RWPE1 (cell line): ENCODE measurements at regions not wholly inside any gene's neighbourhood (a gene's known extent, or its start where the extent isn't known, plus 50 kb on each side); places are given as distances from the start of the nearest gene placed in this dataset.
"Not testable (repeated sequence)": the region's sequence is repeated elsewhere in the genome, so short reads cannot be mapped to it uniquely, and the experiment has no call there.

ENCODE experiments used
- CTCF ChIA-PET: fragments of 350-600 bp; sonication (Branson Sonifier 250); formaldehyde crosslinking; extraction: SDS; loops from one replicate; lab custom pipeline; 2021; lab: Yijun Ruan, JAX
- POLR2A ChIA-PET: fragments of 400-600 bp; formaldehyde crosslinking; extraction: SDS; loops from one replicate; lab custom pipeline; 2020; ENCODE audit warnings: antibody characterized with exemption; ENCODE audit not compliant: low non-redundant PET; lab: Yijun Ruan, JAX
- DNase-seq: peaks from one replicate; pipeline ENCODE4 v3.0.0; 2012; ENCODE audit warnings: low spot score
- H3K27ac ChIP-seq: fragments of 450-650 bp; 2 replicates; pipeline ENCODE4 v1.5.1; 2017
- CTCF ChIP-seq: fragments of 450-650 bp; conservative IDR thresholded peaks from 2 replicates; pipeline ENCODE4 v1.5.1; 2017; ENCODE audit warnings: low read depth, mild to moderate bottlenecking

- no peak for DNase-seq
- POLR2A ChIA-PET: no interaction called here
- no peak overlapping the region for H3K27ac ChIP-seq
- no peak for TF ChIP-seq CTCF
- CTCF ChIA-PET: no interaction called here
Observed at GRCh38 chr12:44457465-44457864, 418.6 kb downstream of the NELL2 start.

GRCh38 chr12:44454959-44455358, 421.2 kb downstream of the NELL2 start:
- H3K27ac ChIP-seq, POLR2A ChIA-PET, CTCF ChIA-PET, DNase-seq: not testable (repeated sequence)

- DNase-seq: no peak
- ChIA-PET POLR2A (no interaction called here), CTCF (interaction anchor here (0.7 kb wide), 1 partner anchor 382 kb away, joined by 4 read pairs; no protein-coding TSS in a partner anchor)
- no peak for TF ChIP-seq CTCF
- no peak overlapping the region for H3K27ac ChIP-seq
Observed at GRCh38 chr12:44446181-44446580, 429.9 kb downstream of the NELL2 start.

- DNase-seq: no peak
- ChIA-PET POLR2A (no interaction called here), CTCF (no interaction called here)
- no peak overlapping the region for H3K27ac ChIP-seq
- TF ChIP-seq CTCF: no peak
Observed at GRCh38 chr12:44441155-44441554, 435.0 kb downstream of the NELL2 start.
